Fibroblast of peridontal ligament (primary cell): ENCODE measurements at regions not wholly inside any gene's neighbourhood (a gene's known extent, or its start where the extent isn't known, plus 50 kb on each side); places are given as distances from the start of the nearest gene placed in this dataset.
"Not testable (repeated sequence)": the region's sequence is repeated elsewhere in the genome, so short reads cannot be mapped to it uniquely, and the experiment has no call there.

ENCODE experiments used
- DNase-seq: peaks from one replicate; pipeline ENCODE4 v3.0.0-alpha.2; 2010; ENCODE audit errors: extremely low read depth

DNA sequence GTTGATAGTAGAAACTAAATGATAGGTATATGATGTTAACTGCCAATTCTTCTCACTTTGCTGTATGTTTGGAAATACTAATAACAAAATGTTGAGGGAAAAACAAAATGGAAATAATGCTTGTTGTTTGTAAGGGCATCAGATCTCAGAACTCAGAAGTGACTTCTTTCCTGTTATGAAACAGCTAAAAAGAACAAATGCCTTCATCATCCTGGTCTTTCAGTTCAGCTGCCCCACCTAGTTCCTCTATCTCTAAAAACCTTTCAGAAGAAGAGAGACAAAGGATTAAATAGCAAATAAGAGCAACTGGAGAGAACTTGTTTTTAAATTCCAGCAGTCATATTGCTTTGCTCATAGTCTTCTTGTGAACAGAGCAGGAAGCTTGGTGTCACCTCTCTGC is 345.3 kb upstream of the NCAM1 start:
- DNase-seq = no peak

DNA sequence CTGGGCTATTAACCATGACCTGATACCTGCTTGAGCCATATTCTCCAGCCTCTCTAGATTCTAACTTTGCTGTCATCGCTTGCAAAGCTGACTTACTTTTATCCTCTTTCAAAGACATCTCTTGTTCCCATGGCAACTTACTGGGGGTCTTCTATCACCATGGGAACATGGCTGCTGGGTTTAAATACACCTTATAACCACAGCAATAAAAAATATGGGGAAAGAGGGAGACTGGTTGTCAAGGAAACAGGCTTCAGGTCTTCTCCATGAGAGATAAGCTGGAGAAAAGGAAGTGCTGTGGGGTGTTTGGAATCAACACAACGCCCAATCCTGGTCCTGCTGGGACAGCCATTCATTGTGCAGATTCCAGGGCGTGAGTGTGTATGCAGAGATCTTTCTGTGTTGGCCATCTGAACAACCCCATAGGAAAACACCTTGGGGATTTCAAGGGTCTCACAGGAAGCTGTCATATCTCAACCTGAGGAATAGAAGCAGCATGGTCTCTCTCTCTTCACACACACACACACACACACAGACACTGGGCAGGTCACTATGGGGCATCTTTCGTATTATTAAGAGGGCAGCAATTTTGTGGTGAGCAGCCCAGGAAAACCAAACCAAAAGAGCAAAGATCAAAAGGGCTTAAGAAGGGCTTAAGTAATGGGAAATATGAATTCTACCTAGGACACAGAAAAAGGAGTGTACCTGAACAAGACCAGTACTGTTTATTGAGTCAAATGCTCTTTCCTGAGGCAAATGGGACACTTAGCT is 344.7 kb upstream of the NCAM1 start:
- no peak for DNase-seq

DNA sequence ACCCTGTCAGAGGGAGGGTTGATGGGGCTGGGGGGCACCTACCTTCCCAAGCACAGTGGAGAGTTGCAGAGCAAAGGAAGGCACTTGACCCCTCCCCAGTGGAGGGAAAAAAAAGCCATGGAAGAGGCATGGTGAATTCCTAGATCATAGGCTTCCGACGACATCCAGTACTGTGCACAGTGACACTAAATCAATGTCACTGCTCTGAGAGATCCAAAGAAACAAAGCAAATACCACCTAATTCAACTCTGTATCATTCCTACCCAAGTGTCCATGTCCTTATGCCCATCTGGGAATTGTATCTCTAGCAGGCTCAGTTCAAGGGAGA is 344.2 kb upstream of the NCAM1 start:
- no peak for DNase-seq

DNA sequence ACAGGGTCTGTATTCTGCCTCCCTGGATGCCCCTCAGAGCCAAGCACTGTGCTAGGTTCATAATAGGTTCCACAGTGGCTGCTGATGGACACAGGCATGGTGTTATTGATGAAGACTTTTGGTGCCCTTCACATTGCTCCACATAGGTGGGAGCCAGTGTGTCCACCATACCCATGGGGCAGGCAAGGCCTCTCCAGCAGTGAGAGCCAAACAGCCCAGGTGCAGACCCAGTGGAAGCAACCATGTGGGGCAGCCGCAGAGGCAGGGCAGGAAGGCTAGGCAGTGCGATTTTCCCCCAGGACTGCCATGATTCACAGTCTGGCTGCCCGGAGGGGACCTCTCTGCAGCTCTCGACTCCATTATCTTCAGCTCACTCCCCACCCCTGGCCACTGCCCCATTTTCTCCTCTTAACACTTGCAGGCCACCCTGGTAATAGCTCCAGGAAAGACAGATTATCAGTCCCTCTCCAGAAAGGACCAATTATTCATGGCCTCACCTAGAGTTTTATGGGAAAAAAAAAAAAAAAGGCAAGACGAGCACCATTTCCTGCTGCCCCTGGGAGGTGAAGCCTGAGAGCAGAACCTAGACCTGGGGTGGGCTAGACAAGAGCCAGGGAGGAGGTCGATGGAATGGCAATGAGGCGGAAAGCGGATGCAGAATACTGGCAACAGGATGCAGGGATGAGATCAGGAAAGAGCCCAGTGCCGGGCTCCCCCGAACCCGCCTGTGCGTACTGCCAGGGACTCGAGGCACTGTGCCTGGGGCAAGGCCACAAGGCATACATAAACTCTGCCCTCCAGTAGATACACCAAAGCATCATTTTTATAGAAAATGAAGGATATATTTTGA is 343.0 kb upstream of the NCAM1 start:
- DNase-seq = no peak

DNA sequence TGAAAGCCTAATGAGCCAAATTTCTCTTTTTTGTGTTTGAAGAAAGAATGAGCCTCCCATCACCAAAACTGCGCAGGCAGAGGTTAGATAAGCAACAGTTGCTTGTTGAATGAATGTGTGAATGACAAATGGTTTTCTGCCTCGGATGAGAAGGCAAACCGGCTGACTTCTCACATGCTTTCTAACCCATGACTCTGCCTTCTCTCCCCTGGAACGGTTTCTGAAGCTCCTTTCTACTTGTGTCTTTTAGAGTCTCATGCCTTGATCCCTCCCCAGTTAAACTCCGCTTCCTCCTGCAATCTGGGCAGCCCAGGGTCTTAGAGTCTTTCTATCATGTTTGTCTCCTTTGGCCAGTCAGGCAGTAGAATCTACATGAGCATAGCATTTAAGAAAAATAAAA is 342.1 kb upstream of the NCAM1 start:
- no peak for DNase-seq

DNA sequence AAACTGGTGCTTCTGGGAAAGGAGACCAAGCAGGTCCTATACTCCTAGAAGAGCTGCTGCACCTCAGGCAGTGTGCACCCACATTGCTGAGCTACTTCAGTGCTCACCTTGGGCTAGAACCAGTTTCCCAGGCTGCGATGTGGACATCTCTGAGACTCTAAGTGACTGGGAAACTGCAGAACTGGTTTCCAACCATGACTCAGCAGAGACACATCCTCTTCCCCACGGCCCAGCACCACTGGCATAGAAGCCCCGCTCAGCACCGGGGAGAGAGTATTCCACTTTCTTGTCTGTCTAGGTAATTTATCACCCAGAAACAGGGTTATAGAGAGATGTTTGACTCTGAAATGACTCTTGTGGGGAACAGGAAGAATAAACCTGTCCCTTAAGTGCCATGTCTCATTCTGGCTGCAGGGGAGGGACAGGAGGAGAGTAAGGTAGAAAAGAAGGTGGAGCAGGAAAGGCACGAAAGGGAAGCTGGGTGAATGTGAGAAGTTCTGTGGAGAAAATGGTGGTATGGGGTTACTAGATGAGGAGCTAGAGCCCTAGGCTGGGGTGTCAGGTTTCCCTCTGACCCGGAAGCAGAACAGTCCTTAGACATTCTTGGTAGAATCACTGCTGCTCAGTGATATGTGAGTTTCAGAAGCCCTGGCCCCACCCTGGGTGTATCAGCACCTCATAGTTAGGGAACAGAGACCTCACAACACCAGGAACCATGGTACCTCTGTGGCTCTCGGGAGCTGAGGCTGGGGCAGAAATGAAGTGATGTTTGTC is 340.4 kb upstream of the NCAM1 start:
- no peak for DNase-seq

DNA sequence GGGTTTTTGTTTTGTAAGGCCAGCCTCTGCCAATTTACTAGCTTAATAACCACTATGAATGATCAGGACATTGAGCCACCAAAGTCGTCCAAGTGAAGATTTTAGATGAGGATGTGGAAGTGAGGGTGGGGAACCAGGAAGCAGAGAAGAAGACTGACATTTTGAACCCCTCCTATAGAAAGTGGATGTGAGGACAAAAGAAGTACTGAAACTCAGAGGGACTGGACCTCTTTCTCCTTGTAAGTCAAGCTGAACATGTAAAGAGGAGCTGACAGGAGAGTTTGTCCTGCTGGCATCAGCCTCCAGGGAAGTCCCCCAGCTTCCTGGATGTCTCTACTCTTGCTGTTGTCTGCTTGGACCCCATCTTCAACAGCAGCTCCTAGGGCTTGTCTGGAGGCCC is 338.2 kb upstream of the NCAM1 start:
- no peak for DNase-seq

DNA sequence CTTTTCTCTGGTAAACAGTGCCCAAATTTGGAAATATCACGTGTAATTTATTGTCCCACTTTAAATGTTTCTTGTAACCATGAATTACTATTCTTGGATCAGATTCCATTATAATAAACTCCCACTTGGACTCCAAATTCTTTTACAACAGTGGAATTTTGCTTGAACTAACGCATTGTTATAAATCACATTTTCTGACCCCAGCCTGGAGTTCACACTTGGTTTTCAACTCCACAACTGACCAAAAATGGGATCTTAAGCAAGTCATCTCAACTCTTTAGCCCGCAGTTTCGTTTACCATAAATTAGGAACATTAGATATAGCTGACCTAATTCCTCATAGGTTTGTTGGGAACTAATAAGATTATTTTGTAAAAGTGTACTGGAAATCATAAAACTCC is 336.8 kb upstream of the NCAM1 start:
- DNase-seq = no peak

DNA sequence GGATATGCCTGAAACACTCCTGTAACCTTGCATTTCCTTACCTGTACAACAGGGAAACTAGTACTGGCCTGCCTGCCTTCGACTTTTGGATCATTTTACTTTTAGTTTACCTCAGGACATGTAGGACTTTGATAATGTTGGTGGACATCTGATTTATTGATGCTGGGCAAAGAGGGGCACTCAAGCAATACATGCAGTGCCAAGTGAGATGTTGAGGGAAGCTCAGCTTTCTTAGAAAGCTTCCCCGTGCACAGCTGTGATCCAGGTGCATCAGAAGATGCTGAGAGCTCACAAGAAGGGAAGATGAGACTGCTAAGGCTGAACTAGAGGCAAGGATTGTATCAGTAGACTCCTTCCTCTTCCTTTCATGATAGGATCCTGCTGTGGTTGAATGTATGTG is 336.2 kb upstream of the NCAM1 start:
- DNase-seq = not testable (repeated sequence)

DNA sequence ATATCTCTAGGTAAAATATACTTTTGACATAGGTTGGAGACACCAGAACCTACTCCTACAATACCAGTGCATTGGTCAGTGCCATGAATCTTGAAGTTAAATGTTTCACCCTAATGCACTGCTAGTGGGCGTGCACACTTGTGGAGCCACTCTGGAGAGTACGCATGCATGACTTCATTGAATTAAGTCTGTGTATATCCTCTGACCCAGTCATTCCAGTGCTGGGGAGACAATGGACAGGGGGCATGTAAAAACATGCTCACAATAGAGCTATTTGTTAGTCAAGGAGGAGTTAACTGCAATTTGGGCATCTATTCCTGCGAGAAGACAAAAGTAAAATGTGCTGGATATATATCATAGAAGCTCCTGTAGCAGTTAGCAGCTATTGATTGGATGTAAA is 335.4 kb upstream of the NCAM1 start:
- DNase-seq = no peak

DNA sequence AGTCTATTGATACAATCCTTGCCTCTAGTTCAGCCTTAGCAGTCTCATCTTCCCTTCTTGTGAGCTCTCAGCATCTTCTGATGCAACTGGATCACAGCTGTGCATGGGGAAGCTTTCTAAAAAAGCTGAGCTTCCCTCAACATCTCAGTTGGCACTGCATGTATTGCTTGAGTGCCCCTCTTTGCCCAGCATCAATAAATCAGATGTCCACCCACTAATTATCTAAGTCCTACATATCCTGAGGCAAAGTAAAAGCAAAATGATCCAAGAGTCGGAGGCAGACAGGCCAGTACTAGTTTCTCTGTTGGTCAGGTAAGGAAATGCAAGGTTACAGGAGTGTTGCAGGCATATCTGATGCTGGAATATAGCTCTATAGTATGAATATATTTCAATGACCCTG is 334.5 kb upstream of the NCAM1 start:
- no peak for DNase-seq

DNA sequence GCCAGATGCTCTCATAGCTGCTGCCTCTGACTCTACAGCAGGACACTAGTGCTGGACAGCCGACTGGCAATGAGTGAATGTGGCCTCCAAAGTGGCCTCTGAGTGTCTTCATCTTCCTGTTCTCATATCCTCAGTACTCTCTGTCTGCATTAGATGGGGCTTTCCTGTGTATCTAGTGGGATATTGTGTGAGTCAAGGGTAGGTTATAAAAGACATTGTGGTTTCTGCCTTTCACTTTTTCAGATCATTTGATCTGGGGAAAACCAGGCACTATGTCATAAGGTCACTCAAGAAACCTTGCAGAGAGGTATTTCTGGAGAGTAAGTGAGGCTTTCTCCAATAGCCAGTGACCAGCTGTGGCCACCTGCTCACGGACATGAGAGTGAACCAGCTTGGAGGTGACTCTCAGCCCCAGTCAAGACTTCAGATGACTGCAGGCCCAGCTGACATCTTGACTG is 333.6 kb upstream of the NCAM1 start:
- no peak for DNase-seq

DNA sequence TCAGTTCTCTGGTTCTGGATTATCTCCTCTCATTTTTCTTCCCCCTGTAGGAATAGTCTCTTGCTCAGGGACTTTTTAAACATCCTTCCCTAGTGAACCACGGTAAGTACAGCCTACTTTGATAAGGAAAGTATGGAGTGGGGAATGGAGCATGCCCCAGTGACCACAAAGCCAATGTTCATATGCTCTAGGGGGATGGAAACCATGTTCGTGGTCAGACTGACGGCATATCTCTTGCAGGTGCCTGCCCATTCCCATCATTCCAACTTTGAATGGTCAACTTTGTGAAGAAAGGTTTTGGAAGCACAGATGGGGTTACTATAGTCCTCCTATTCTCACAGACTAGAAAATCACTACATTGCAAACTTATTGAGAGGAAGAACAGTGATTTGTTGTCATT is 332.5 kb upstream of the NCAM1 start:
- DNase-seq = no peak

DNA sequence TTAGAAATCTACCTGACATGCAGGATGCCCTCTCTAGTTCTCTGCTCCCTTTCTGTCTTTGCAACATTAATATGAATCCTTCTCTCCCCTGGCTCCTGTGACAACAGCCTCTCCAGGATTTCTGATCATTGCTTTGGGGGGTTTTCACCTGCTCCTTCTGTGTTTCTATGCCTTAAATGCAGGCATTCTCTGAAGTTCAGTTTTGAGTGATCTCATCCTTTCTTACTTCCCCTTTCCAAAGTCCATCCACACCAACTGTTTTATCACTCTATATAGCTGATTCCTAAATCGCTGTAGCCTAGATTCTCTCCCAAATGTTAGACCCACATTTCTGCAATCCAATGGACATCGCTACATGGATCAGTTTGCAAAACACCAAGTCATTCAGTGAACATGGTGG is 330.7 kb upstream of the NCAM1 start:
- DNase-seq = no peak

DNA sequence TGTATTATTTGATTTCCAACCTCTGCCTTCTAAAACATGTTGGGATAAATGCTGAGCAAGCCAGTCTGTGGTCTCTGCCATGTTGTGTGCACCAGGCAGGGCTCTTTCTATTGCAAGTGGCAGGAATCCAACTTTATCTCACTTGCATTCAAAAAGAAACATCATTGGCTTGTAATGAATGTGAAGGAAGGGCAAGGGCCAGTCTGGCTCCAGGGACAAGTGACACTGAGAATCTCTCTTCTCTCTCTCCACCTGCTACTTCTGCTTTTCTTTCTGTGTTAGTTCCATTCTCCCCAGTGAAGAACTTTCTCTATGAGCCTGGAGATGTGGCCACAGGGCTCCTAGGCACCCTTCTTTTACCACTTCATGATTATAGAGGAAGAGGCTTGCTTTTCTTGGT is 329.9 kb upstream of the NCAM1 start:
- DNase-seq = no peak

DNA sequence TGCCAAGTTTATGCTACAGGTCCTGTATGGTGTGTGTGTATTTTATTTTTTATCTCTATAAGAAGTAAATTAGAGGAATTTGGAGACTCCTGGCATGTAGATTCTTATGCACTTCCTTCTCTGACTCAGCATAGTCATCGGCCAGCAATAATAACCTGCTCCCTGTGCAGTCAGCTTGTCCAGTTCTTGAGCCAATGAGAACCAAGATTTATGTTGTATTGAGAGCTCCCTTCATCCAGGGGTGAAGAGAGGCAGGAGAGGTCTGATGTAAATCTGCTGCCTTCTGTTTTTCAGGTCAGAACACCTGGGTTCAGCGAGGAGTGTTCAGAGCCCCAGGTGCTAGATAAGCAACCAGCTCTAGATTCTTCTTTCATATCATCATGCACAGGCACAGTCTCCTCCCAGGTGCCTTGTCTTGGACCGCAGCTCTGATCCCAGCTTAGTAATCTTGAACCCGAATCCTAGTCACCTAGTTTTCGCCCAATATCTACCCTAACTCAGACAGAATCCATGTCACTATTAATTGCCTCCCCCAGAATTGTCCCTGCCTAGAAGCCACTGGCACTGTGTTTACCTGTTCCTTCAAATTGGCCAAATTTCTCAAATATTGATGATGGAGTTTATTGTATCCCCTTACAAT is 328.2 kb upstream of the NCAM1 start:
- DNase-seq = no peak

DNA sequence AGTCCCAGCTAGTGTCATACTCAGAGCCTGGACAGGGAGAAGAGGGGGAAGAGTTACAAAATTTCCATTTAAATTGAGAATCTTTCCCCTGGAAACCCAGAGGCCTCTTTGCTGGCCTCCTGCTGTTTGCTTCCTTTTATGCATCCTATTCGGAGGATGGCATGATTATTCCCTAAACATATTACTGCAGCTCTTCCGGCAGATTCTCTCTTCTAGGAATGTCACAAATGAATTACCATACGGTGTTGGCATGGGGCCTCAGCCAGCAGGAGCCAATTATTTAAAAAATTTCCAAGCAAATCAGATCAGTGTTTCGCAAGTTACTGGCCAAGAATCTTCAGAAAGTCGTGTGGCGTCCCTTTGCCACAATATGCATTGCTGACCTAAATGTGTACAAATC is 326.7 kb upstream of the NCAM1 start:
- DNase-seq = no peak

DNA sequence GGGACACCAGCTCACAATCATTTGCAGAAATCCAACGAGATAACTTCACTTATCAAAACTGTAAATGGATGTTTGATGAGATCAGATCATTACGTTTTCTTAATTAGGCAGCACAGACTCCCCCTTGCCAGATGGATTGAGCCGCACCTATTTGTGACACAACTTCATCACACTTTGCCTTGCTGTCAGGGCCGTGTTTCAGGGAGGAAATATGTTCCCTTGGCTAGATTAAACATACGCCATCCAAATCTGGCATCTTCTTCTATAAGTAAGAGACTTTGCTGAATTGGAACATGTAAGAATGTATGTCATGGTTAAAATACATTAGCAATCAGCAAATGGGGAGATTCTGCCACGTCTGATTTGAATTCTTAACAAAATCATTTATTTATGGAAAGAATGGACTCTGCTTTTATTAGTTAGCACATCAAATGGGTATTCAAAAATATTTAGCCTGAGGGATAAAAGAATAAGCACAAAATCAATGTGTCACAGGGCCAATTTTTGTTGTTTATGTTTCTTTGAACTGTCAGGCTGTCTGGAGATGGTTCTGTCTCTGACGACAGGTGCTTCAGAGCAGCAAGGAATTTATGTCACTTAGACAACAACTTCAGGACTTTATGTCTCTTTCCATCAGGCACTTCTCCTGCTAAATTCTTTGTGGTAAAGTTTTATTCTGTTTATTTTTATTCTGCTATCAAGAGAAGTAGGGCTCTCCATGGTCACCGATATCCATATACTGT is 326.1 kb upstream of the NCAM1 start:
- no peak for DNase-seq

DNA sequence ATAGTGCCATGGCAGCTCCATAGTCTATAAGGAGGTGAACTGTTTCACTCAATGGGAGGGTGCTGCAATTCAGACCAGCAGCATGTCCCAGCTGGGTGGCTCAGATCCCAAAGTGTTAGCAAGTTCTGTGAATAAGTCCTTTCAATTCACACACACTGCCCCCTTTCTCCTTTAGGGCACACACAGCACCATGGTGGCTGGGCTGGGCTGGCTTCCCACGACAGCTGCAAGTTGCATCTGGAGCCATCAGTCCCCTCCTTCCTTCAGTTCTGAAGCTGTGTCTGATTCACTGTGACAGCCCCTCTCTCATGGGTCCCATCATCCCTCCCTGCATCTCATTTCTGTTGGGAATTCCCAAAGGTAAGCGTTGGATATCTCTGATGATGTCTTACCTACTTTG is 324.1 kb upstream of the NCAM1 start:
- no peak for DNase-seq

DNA sequence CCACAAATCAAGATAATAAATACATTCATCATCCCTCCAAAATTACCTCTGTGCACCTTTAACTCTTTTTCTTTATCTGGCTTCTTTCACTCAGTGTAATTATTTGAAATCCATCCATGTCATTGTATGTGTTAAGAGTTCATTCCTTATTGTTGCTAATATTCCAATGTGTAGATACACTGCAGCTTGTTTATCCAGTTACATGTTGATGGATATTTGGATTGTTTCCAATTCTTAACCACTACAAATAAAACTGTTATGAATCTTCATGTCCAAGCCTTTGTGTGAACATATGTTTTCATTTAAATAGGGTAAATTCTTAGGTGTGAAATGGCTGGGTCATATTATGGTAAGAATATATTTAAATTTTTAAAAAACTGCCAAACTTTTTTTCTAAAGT is 323.3 kb upstream of the NCAM1 start:
- no peak for DNase-seq

DNA sequence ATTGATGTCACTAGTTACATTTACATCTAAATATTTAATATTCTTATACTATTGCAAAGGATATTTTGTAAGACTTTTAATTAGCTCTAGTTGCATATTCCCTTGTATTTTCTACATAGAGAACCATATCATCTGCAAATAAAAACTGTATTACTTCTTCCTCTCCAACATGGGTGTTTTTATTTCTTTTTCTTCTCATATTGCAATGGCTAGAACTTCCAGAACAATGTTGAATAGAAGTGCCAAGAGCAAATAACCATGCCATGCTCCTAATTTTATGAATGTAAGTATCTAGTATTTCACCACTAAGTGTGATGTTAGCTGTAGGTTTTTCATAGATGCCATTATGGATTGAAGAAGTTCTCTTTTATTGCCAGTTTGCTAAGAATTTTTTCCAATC is 321.8 kb upstream of the NCAM1 start:
- DNase-seq = no peak
